ENCODE measurements at regions not wholly inside any gene's neighbourhood (a gene's known extent, or its start where the extent isn't known, plus 50 kb on each side); places are given as distances from the start of the nearest gene placed in this dataset.

- DNase-seq (ENCODE audit: low spot score) = no peak
Observed at GRCh38 chr10:54983255-54983654, 182.2 kb upstream of the PCDH15 start.

- no peak for DNase-seq (ENCODE audit: low spot score)
Observed at GRCh38 chr10:54962134-54962900, 161.3 kb upstream of the PCDH15 start.

- no peak for DNase-seq (ENCODE audit: low spot score)
Observed at GRCh38 chr10:54961040-54961439, 160.0 kb upstream of the PCDH15 start.

- no peak for DNase-seq (ENCODE audit: low spot score)
Observed at GRCh38 chr10:54958844-54959243, 157.8 kb upstream of the PCDH15 start.

- no peak for DNase-seq (ENCODE audit: low spot score)
Observed at GRCh38 chr10:54947605-54948004, 146.6 kb upstream of the PCDH15 start.

- DNase-seq (ENCODE audit: low spot score) = no peak
Observed at GRCh38 chr10:54940418-54940817, 139.4 kb upstream of the PCDH15 start.

GRCh38 chr10:54914049-54914448, 113.0 kb upstream of the PCDH15 start:
- DNase-seq (ENCODE audit: low spot score) = no peak

- DNase-seq (ENCODE audit: low spot score) = no peak
Observed at GRCh38 chr10:54909165-54909564, 108.1 kb upstream of the PCDH15 start.

GRCh38 chr10:54908019-54908418, 107.0 kb upstream of the PCDH15 start:
- DNase-seq (ENCODE audit: low spot score) = no peak

GRCh38 chr10:54906940-54907339, 105.9 kb upstream of the PCDH15 start:
- DNase-seq (ENCODE audit: low spot score) = no peak

GRCh38 chr10:54905578-54906192, 104.7 kb upstream of the PCDH15 start:
- no peak for DNase-seq (ENCODE audit: low spot score)

- no peak for DNase-seq (ENCODE audit: low spot score)
Observed at GRCh38 chr10:54904833-54905232, 103.8 kb upstream of the PCDH15 start.

GRCh38 chr10:54903745-54904144, 102.7 kb upstream of the PCDH15 start:
- no peak for DNase-seq (ENCODE audit: low spot score)

- DNase-seq (ENCODE audit: low spot score) = no peak
Observed at GRCh38 chr10:54900584-54900983, 99.6 kb upstream of the PCDH15 start.

GRCh38 chr10:54880996-54881395, 80.0 kb upstream of the PCDH15 start:
- DNase-seq (ENCODE audit: low spot score) = no peak

- DNase-seq (ENCODE audit: low spot score) = no peak
Observed at GRCh38 chr10:54869022-54869421, 68.0 kb upstream of the PCDH15 start.

GRCh38 chr10:54866666-54867065, 65.6 kb upstream of the PCDH15 start:
- no peak for DNase-seq (ENCODE audit: low spot score)

- DNase-seq (ENCODE audit: low spot score) = no peak
Observed at GRCh38 chr10:54854843-54855242, 53.8 kb upstream of the PCDH15 start.

- DNase-seq (ENCODE audit: low spot score) = no peak
Observed at GRCh38 chr10:54854389-54854788, 53.4 kb upstream of the PCDH15 start.

GRCh38 chr10:54853883-54854282, 52.9 kb upstream of the PCDH15 start:
- DNase-seq (ENCODE audit: low spot score) = no peak

Data from cerebellar cortex (tissue), 1 donor.